NCI-H146 (cell line): ENCODE measurements at regions not wholly inside any gene's neighbourhood (a gene's known extent, or its start where the extent isn't known, plus 50 kb on each side); places are given as distances from the start of the nearest gene placed in this dataset.

ENCODE experiments used
- DNase-seq: peaks from one replicate; lab custom pipeline; 2025; lab: John Stamatoyannopoulos, UW

DNA sequence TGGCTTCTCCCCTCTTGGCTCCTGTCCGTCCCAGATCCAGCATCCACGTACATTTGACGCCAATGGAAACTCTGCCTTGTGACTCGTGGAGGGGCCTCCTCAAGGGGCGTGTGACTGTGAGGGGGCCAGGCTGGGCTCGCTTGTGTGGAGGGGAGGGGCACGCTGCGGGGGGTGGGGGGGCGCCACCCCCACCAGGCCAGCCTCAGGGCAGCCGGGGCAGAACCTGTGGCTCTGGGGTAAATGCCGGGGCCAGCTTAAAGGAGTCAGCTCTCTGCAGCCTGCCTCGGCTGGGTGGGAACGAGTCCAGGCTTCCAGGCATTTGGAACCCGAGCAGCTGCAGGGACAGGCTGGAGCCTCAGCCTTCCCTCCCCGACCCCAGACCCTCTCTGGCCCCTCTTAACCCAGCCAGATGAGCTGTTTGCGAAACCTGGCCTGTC lies 94.1 kb downstream of the SIK1 start:
- DNase-seq: no peak

DNA sequence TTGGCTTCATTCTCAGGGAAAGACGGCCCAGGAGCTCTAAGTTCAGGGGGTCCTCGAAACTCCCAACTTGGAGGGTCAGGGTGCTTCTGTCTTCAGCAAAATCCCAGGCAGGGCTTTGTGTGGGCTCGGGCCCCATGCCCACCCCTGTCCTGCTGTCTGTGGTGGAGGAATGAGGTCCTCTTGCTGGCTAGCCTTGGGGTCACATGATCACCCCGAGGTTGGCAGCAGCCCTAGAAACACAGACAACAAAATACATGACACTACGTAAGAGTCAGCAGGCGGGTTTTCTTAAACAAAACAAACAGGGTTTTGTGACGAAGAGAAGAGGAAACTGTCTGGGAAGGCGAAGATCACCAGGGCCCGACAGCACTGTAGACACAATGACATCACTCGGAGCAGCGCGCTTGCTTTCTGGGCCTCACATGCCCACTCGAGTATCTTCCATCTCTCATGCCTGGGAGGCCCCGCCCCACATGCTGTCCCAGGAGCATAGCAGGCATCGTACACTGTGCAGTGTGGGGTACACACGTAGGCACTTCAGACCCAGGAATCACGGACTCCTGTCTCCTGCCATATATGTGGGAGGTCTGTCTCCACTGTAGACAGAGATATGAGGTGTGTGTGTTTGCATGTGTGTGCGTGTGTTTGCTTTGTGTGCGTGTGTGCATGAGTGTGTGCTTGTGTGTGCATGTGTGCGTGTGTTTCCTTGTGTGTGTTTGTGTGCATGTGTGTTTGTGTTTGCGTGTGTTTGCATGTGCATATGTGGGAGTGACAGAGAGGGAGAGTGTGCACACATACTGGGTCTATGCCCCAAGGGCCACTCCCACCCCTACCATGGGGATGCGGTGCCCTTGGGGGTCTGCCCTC lies 94.7 kb downstream of the SIK1 start:
- DNase-seq: no peak

DNA sequence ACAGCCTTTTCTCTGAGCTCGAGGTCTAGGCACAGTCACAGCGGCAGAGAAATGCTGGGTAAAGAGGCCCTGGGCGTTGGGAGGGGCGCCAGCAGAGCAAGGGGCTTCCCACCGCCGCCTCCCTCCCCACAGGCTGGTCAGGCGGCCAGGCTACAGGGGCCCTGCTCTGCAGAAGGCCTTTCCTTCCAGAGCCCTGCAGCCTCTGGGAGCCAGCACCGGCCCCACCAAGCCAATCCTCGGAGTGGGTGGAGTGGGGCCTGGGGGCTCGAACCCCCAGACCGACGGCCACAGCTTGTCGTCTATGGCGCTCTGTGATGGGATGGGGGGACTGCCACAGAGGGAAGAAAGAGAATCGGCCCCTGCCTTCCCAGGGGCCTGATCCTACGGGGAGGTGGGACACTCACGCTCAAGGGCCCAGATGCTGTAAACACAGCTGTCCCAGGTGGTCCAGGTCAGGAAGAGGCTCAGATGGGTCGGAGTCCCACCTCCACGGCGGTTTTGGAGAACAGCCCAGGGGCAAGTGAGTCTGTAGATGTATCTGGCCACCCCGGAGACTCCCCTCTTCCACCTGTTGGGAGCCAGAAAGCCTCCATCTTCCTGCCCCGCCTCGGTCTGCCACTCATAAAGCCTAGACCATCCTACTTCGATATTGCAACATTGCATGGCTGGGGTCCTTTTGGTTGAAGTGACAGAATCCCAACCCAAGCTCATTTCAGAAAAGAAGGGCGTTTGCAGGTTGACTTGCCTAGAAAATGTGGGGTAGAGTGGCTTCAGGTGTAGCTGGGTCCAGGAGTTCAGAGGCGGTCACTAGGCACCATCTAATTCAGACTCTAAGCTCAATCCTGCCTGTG lies 95.6 kb downstream of the SIK1 start:
- no peak for DNase-seq

DNA sequence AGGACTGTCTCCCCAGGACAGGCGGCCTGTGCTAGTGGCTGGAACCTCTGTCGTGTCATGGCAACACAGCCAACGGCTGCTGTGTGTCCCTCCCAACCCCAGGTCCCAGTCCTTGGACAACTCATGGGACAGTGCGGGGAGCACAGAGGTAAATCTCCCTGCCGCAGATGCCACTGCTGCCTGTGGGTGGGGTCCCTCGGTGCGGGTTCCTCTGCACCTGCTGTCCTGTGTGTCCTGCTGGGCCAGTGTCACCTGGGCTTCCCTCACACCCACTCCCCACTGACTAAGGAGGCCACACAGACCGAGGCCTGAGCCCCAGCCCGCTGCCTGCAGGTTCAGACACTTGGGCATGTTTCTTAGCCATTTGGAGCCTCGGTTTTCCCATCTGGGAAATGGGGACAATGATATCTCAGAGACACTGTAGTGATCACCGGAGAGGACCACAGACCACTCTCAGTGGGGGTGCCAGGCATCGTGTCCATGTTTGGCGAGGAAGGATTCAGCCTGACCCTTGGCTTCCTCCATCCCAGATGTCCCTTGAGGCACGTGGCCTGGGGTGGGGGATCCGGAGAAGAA lies 96.5 kb downstream of the SIK1 start:
- DNase-seq: no peak

DNA sequence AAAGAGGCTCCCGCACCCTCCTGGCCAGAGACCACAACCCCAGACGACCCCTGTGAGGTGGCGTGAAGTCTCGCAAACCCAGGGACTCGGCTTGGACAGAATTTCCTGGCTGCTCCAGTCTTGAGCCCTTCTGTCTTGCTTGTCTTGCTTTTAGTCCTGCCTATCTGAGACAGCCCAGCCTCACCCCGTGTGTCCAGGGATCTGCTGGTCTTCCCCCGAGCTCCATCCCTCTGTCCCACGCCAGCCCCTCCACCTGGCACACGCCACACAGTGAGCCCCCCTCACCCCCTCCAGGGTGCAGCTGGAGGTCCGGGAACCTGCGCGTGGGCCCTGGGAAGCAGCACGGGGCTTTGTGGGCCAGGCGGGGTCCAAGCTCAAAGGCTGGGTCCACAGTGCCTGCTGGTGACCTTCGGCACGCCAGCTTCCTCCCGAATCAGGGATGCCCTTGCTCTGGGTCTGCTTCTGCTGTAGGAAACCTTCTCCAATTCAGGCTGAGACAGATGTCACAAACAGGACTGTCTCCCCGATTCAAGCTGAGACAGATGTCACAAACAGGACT lies 97.1 kb downstream of the SIK1 start:
- no peak for DNase-seq

DNA sequence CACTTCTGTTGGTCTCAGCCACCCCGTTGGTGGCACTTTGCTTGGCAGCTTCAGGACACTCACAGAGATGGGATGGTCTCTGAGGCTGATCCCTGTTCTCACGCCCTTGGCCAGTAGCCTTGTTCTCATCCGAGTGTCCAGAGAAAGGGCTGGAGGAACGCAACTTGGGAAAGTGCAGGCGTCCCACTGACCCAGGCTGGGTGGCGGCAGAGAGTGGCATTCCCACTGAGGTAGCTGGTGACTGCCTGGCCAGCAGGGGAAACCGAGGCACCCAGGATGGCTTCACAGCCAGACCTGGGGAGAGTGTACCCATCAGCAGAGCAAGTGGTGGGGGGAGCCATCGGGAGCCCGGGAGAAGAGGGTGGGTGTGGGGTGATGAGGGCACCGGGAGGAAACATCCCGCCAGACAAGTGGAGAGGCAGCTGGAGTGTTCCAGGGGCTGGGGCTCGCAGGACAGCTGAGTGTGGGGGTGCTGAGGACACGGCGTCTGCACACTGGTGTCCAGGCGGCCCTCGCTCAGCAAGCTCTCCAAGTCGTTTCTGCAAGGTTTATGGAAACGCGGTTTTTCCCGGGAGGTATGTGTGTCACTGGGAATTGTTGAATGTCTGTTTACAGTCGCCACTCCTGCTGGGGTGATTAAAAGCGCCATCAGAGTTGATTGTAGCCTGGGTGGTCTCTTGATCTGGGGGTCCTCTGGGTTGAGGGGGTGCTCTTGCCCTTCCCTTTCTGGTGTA lies 97.8 kb downstream of the SIK1 start:
- DNase-seq: no peak

DNA sequence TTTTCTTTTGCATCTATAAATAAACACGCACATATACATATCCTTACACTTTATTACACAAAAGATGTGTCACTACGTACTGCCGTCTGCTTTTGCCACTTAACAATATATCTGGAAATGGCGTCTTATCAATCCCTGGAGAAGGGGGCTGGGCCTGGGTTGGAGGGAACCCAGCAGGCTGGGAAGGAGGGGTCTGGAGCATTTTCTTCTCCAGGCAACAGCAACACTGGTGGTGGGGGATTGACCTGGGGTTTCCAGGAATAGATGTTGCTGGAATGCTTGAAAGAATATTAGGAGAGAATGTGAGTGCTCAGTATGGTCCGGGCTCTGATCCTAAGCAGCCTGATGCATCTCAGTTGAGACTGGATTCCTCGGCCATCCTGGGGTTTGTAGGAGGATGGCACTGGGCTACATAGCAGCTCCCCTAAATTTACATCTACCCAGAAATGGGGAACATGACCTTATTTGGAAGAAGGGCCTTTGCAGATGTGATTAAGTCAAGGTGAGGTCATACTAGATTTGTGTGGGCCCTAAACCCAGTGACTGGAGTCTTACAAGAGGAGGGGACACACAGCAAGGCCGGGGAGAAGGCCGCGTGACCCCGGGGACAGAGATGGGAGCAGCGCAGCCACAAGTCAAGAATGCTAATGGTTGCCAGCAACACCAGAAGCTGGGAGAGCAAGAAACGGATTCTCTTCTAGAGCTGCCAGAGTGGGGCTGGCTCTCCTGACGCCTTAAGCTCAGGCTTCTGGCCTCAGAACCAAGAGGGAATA lies 98.6 kb downstream of the SIK1 start:
- DNase-seq: no peak

DNA sequence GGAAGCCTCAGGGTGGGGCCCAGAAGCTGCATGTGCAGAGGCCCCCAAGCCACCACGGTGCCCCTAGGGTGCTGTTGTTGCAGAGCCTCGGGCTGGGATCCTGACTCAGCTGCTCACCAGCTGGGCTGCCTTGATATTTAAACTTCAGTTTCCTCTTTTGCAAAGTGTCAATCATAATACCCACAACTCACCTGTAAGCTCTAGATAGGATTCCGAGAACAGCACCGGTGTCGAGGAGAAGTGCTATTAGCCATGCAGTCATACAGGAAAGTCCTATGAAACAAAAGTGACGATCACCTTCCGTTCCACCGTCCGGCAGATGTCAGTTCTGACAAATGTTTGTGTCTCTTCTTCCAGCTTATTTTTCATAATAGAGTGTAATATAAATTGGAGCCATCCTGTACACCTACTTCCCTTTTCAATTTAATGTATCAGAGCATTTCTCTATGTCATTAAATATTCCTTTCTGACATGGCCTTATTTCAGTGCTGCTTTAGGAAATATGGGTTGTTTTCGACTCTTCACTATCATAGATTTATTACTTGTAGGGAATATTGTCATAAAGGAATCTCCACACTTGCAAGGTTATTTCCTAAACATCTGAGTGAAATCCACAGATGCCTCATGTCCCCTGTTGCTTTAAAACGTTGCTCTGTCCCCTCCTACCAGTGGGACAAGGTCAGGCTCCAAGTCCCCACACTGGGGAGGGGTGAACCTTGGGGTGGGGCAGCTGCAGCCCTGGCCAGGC lies 100.8 kb downstream of the SIK1 start:
- DNase-seq: no peak

DNA sequence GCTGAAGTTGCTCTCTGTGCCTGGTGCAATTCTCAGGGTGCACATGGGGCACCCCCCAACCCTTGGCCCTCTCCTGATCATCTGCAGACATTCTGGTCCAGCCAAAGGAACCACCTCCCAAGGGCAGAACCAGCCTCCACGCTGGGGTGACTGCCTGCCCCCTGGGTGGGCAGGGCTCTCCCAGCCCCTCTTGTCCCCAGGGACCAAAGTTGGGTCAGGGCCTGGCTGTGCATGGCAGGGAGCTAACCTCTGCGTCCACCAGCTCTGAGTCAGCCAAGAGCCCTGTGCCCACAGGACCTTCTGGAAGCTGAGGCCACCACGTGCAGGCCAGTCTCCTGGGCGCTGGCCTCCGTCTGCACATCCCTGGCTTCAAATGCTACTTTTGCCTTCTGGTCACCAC lies 101.9 kb downstream of the SIK1 start:
- DNase-seq: no peak

DNA sequence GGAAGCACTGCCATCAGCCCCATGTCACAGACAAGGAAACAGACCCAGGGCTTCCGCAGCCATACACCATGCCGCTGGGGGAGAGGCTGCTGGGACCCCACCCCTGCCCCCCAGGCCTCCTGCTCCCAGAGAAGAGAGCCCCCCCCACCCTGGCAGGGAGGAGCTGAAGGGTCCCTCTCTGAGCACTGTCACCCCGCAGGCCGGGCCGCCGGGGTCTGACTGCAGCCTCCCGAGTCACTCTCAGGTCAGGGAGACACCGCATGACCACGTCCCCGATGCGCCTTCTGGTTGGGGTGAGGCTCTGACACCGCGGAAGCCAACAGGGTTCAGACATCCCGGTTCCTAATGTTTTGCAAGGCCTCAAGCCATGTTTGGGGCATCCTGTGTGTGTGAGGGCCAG lies 102.3 kb downstream of the SIK1 start:
- DNase-seq: no peak

DNA sequence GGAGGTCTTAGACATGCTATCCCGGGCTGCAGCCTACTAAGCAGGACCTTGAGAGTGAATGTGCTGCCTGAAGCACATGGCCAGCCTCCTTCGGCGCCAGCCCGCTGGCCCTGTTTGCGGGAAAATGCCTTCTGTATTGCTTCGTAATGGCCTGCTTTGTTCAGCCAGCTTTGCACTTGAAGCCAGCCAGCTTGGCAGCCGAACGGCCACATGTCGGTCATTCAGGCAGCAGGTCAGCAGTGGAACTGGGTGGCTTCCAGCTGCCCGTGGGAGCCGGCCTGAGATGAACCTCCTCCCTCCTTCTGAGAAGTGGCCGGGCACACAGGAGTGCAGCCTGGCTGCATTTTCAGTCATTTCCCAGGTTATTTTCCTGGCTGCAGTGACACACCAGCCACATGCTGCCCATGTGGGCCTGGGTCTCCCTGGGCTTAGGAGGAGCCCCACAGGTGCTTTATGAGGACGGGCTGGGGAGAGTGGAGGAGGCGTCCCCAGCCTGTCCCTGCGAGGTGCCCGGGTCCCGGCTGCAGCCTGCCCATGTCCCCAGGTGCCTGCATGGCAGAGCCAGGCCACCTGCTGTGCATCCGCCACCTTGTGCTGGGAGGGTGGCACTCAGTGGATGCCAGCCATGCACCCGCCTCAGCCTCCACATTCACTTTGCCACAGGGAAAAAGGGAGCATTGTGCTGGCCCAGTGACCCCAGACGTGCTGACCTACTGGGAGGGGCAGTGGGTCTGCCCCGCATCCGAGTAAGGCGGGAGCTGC lies 103.5 kb downstream of the SIK1 start:
- DNase-seq: no peak

DNA sequence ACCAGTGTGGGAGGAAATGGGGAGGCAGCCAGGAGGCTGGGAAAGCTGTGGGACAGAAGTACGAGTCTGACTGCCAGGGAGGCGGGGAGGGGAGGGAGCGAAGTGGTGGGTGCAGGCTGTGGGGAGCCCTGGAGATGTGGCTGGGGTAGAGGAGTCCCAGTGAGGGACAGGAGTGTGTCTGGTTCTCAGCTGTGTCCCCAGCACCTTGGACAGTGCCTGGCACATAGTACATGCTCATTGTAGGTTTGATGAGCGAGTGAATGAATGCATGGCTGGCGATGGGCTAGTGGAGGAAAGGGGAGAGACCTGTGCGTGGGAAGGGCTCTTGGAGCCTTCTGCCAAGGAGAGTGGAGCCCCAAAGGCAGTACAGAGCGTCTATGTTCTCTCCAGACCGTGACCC lies 104.1 kb downstream of the SIK1 start:
- DNase-seq: no peak

DNA sequence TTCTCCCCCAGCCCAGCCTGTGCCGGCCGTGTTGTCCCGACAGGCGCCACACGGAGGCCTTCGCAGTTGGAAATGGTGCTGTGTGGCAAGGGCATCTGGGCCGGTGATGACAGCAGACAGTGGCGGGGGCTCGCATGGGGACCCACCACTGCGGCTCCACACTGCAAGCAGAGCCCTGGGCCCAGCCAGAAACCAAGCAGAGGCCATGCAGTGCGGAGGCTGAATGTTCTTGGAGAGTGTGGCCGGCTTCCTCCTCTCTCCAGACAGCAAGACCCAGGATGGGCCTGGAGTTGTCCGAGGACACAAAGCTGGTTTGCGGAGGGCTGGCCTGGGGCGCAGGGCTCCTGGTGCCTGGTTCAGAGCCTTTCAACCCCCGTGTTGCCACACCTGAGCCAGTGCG lies 104.6 kb downstream of the SIK1 start:
- DNase-seq: no peak

DNA sequence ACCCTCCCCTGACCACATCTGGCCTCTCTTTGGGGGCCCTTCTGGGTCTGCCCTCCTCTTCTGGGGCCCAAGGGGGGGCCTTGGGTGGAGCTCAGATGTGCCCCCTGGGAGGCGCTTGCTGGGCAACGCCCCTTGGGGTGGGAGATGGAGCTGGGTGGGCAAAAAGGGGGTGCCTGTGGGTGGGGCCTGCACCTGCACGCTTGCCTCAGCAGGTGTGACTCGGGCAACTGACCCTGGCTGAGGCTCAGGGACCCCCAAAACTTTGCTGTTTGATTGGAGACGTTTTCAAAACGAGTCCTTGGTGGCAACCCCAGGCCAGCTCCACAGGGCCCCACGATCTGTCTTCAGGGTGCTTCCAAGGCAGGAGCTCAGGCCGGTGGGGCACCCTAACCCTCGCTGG lies 105.3 kb downstream of the SIK1 start:
- no peak for DNase-seq

DNA sequence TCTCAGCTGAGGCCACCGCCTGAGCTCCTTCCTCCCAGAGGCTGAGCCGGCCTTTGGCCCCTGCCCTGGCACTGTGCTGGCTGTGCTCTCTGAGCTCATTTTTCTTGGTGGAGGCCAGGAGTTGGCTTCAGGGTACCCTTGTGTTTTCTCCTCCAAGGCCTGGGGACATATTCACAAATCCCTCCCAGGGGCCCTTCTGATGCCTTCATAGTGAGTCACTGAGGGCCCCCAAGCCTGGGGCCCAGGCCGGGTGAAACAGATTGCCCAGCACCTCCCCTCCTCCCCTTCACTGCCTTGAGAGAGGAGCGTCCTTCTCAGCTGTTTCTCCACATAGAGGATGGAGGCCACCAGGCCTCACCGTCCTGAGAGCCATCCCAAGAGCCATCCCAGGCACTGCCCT lies 105.8 kb downstream of the SIK1 start:
- DNase-seq: no peak

DNA sequence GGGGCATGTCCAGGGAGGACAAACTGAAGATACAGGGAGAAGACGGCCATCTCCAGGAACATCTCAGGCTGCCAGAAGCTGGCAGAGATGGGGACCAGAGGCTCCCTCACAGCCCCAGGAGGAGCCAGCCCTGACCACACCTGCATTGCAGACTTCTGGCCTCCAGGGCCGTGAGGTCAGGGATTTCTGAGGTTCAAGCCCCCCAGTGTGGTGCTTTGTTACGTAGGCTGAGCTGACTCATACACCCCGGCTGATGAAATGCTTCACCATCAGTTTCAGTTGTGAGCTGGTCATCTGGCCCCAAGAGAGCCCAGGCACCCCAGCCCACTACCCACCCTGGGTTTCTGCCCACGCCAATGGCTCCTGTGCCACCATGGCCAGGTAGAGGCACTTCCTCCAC lies 106.4 kb downstream of the SIK1 start:
- no peak for DNase-seq

DNA sequence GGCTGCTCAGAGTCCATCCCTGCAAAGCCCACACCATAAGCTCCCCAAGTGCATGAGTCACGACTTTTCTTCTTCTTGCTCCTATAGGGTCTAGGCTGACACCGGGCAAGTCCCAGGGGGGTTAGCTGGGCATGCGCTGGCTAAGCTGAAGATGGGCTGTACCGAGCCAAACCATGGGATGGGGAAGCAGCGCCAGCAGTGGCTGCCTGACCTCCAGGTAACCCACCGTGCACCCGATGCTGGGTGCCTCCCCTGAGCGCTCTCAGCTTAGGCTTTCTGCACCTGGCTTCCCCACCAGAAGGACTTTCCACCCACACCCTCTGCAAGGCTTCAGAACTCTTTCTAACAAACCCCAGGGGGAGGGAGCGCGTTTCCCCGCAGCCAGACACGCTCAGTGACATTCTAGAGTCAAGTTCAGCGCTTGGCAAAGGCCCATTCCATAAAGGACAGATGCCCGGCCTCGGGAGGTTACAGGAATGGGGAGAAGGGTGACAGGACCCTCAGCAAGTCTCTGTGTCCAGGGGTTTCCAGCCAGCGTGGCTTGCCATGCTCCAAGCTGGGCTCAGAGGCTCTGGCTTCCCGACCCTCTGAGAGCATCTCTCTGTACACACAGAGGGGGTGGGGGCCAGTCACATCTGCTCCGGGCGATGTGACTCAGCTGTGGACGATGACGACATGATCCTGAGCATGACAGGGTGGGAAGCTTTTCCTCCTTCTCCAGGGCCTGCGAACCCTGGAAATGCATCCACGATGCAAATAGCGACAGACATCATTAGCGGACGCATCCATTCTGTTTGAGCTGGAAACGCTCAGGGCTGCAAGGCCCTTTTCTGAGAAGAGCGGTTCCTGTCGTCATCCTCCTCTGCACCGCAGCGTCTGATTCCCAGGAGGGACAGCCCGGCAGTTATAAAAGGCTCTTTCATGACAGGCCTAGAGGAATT lies 107.8 kb downstream of the SIK1 start:
- DNase-seq: no peak

DNA sequence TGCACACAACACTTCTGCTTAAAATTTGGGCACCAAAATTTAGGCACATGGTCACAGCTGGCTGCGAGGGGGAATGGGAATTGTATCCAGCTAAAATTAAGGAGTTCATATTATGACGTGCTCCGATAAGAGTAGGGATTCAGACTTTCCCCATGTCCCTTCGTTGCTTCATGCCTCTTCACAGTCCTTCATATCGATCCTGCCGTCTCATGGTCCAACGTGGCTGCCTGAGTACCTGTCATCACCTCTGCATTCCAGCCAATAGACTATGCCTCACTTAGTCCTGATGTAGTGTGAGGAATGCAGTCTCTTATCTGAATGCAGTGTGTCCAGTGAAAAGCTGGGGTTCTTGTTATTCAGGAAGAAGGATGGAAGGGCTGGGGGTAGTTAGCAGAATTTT lies 108.6 kb downstream of the SIK1 start:
- DNase-seq: no peak
